ENCODE measurements at regions not wholly inside any gene's neighbourhood (a gene's known extent, or its start where the extent isn't known, plus 50 kb on each side); places are given as distances from the start of the nearest gene placed in this dataset.

DNA sequence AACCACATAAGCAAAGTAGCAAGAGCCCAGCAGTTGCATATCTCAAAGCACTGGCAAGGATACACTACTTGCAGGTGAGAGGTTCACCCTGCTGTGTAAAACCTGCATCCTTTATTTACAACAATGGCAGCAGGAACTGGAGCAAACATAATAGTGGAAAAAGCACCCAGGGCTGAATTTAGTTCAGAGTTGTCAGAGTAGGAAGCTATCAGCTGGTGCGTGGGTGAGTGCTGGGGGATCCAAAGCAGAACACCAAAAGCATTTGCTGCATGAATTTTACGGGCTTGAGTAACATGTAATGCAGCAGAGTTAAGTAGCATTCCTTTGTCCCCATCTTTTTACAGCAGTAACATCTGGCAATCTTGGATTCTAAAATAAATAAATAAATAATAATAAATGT lies 73.5 kb upstream of the SRD5A2 start:
- Mint-ChIP-seq H3K4me3 (no peak overlapping the region), H3K27ac (no peak overlapping the region), H3K4me1 (peaks cover 8% of the 10 kb centered on the region; the same call in 1 of the 3 replicates), H3K9me3 (no peaks in the 10 kb centered on the region; the same call in 1 of the 3 replicates), H3K27me3 (ENCODE audit: insufficient read depth, low read depth, poor library complexity) (no peaks in the 10 kb centered on the region), H3K36me3 (ENCODE audit: low read depth) (no peaks in the 10 kb centered on the region)
- H3K27ac ChIP-seq (ENCODE audit: low read depth), result no peak overlapping the region
- TF ChIP-seq, protein P1, sequence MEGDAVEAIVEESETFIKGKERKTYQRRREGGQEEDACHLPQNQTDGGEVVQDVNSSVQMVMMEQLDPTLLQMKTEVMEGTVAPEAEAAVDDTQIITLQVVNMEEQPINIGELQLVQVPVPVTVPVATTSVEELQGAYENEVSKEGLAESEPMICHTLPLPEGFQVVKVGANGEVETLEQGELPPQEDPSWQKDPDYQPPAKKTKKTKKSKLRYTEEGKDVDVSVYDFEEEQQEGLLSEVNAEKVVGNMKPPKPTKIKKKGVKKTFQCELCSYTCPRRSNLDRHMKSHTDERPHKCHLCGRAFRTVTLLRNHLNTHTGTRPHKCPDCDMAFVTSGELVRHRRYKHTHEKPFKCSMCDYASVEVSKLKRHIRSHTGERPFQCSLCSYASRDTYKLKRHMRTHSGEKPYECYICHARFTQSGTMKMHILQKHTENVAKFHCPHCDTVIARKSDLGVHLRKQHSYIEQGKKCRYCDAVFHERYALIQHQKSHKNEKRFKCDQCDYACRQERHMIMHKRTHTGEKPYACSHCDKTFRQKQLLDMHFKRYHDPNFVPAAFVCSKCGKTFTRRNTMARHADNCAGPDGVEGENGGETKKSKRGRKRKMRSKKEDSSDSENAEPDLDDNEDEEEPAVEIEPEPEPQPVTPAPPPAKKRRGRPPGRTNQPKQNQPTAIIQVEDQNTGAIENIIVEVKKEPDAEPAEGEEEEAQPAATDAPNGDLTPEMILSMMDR (conservative IDR thresholded peaks at IDR 0.05; ENCODE audit: low read depth in 2 of 2), result no peak
- TF ChIP-seq CREB1 (CRISPR knock-in tag; IDR thresholded peaks at IDR 0.05; ENCODE audit: low read depth), result no peak
- TF ChIP-seq ETS1 (IDR thresholded peaks at IDR 0.05), result no peak
- no peak for TF ChIP-seq NANOG (IDR thresholded peaks at IDR 0.05; ENCODE audit: borderline replicate concordance)
- H3K27me3 ChIP-seq (ENCODE audit: insufficient read depth), result no peaks in the 10 kb centered on the region
- no peaks in the 10 kb centered on the region for H3K9me2 ChIP-seq (ENCODE audit: insufficient read depth)
- H3F3A ChIP-seq (replicated peaks; ENCODE audit: low read depth), result no peaks in the 10 kb centered on the region
- no peaks in the 10 kb centered on the region for H3K36me3 ChIP-seq (ENCODE audit: insufficient read depth)
- H2AFZ ChIP-seq, result peak overlapping the region; percentile 43; the same call in 1 of the 2 replicates
- no peak overlapping the region for H3K4me2 ChIP-seq
- H3K4me3 ChIP-seq, result no peak overlapping the region
- ATAC-seq (no peak), DNase-seq (ENCODE audit: low spot score) (no peak)
- no peaks in the 10 kb centered on the region for H4K20me1 ChIP-seq (replicated peaks; ENCODE audit: insufficient read depth)
- H3K79me2 ChIP-seq (replicated peaks; ENCODE audit: insufficient read depth), result no peaks in the 10 kb centered on the region
- H3K4me1 ChIP-seq (ENCODE audit: insufficient read depth), result no peaks in the 10 kb centered on the region

GRCh38 chr2:31651736-31652135 lies 71.0 kb upstream of the SRD5A2 start:
- ATAC-seq (no peak), DNase-seq (ENCODE audit: low spot score) (no peak)
- H3K4me1 Mint-ChIP-seq, result peaks cover 8% of the 10 kb centered on the region; the same call in 1 of the 3 replicates
- no peaks in the 10 kb centered on the region for H3K27me3 Mint-ChIP-seq (ENCODE audit: insufficient read depth, low read depth, poor library complexity)
- no peak overlapping the region for H3K4me3 Mint-ChIP-seq
- H3K27ac ChIP-seq (ENCODE audit: low read depth), result no peak overlapping the region
- no peaks in the 10 kb centered on the region for H3F3A ChIP-seq (replicated peaks; ENCODE audit: low read depth)
- no peaks in the 10 kb centered on the region for H3K9me2 ChIP-seq (ENCODE audit: insufficient read depth)
- H2AFZ ChIP-seq, result no peak overlapping the region
- H3K4me2 ChIP-seq, result no peak overlapping the region
- H3K27ac Mint-ChIP-seq, result no peak overlapping the region
- no peaks in the 10 kb centered on the region; the same call in 1 of the 3 replicates for H3K9me3 Mint-ChIP-seq
- H3K79me2 ChIP-seq (replicated peaks; ENCODE audit: insufficient read depth), result no peaks in the 10 kb centered on the region
- no peaks in the 10 kb centered on the region for H4K20me1 ChIP-seq (replicated peaks; ENCODE audit: insufficient read depth)
- no peaks in the 10 kb centered on the region for H3K36me3 ChIP-seq (ENCODE audit: insufficient read depth)
- no peak overlapping the region for H3K4me3 ChIP-seq
- H3K4me1 ChIP-seq (ENCODE audit: insufficient read depth), result no peaks in the 10 kb centered on the region
- H3K36me3 Mint-ChIP-seq (ENCODE audit: low read depth), result no peaks in the 10 kb centered on the region
- no peaks in the 10 kb centered on the region for H3K27me3 ChIP-seq (ENCODE audit: insufficient read depth)
- no peak for TF ChIP-seq EZH2 (IDR thresholded peaks at IDR 0.05; ENCODE audit: low read depth, unreplicated experiment)
- TF ChIP-seq, protein P2, sequence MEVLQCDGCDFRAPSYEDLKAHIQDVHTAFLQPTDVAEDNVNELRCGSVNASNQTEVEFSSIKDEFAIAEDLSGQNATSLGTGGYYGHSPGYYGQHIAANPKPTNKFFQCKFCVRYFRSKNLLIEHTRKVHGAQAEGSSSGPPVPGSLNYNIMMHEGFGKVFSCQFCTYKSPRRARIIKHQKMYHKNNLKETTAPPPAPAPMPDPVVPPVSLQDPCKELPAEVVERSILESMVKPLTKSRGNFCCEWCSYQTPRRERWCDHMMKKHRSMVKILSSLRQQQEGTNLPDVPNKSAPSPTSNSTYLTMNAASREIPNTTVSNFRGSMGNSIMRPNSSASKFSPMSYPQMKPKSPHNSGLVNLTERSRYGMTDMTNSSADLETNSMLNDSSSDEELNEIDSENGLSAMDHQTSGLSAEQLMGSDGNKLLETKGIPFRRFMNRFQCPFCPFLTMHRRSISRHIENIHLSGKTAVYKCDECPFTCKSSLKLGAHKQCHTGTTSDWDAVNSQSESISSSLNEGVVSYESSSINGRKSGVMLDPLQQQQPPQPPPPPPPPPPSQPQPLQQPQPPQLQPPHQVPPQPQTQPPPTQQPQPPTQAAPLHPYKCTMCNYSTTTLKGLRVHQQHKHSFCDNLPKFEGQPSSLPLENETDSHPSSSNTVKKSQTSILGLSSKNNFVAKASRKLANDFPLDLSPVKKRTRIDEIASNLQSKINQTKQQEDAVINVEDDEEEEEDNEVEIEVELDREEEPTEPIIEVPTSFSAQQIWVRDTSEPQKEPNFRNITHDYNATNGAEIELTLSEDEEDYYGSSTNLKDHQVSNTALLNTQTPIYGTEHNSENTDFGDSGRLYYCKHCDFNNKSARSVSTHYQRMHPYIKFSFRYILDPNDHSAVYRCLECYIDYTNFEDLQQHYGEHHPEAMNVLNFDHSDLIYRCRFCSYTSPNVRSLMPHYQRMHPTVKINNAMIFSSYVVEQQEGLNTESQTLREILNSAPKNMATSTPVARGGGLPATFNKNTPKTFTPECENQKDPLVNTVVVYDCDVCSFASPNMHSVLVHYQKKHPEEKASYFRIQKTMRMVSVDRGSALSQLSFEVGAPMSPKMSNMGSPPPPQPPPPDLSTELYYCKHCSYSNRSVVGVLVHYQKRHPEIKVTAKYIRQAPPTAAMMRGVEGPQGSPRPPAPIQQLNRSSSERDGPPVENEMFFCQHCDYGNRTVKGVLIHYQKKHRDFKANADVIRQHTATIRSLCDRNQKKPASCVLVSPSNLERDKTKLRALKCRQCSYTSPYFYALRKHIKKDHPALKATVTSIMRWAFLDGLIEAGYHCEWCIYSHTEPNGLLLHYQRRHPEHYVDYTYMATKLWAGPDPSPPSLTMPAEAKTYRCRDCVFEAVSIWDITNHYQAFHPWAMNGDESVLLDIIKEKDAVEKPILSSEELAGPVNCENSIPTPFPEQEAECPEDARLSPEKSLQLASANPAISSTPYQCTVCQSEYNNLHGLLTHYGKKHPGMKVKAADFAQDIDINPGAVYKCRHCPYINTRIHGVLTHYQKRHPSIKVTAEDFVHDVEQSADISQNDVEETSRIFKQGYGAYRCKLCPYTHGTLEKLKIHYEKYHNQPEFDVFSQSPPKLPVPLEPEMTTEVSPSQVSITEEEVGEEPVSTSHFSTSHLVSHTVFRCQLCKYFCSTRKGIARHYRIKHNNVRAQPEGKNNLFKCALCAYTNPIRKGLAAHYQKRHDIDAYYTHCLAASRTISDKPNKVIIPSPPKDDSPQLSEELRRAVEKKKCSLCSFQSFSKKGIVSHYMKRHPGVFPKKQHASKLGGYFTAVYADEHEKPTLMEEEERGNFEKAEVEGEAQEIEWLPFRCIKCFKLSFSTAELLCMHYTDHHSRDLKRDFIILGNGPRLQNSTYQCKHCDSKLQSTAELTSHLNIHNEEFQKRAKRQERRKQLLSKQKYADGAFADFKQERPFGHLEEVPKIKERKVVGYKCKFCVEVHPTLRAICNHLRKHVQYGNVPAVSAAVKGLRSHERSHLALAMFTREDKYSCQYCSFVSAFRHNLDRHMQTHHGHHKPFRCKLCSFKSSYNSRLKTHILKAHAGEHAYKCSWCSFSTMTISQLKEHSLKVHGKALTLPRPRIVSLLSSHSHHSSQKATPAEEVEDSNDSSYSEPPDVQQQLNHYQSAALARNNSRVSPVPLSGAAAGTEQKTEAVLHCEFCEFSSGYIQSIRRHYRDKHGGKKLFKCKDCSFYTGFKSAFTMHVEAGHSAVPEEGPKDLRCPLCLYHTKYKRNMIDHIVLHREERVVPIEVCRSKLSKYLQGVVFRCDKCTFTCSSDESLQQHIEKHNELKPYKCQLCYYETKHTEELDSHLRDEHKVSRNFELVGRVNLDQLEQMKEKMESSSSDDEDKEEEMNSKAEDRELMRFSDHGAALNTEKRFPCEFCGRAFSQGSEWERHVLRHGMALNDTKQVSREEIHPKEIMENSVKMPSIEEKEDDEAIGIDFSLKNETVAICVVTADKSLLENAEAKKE (CRISPR knock-in tag; IDR thresholded peaks at IDR 0.05), result no peak
- no peak for TF ChIP-seq EZH2phosphoT487 (IDR thresholded peaks at IDR 0.05; ENCODE audit: unreplicated experiment)
- no peak for TF ChIP-seq ETS1 (IDR thresholded peaks at IDR 0.05)
- no peak for TF ChIP-seq NANOG (IDR thresholded peaks at IDR 0.05; ENCODE audit: borderline replicate concordance)
- no peak for TF ChIP-seq ZNF331 (CRISPR knock-in tag; IDR thresholded peaks at IDR 0.05; ENCODE audit: low read depth)
- TF ChIP-seq, protein P1 (conservative IDR thresholded peaks at IDR 0.05; ENCODE audit: low read depth in 2 of 2), result no peak
